ENCODE measurements at regions not wholly inside any gene's neighbourhood (a gene's known extent, or its start where the extent isn't known, plus 50 kb on each side); places are given as distances from the start of the nearest gene placed in this dataset.
A peak's percentile ranks its signal among the peaks of the same experiment; 100 is the strongest.

DNA sequence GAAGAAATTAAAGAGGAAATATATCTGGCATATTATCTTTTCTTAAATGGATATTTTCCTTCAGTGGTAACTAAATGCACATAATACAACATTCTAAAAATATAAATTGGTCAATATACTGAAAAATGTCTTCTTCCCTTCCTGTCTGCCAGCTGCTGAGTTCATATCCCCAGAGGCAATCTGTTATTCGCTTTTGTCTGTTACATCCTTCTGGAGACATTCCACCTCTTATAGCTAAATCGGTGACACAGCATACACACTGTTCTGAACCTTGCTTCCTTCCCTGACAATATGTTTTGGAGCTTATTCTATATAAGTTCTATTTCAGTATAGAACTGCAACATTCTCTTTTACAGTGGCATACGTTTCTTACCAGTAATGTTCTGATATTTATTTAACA is 147.8 kb downstream of the TENT4A start:
- ChIA-PET POLR2A (ENCODE audit: low non-redundant PET) (no interaction called here), CTCF (no interaction called here)
- H3K4me1 ChIP-seq (ENCODE audit: insufficient read depth, low read length, poor library complexity, severe bottlenecking): no peaks in the 10 kb centered on the region
- intact Hi-C loops (cut with micrococcal nuclease; ENCODE audit: unreplicated experiment): no loop called here
- no TSS peak for BruUV-seq (replicated peaks)
- peak; percentile 5 for DNase-seq (ENCODE audit: low spot score)
- no peaks in the 10 kb centered on the region for H3K36me3 ChIP-seq (ENCODE audit: insufficient read depth, low read length, poor library complexity, severe bottlenecking)
- H3K4me3 ChIP-seq (ENCODE audit: low read depth, low read length, poor library complexity, severe bottlenecking): no peak overlapping the region
- TF ChIP-seq, protein P1, sequence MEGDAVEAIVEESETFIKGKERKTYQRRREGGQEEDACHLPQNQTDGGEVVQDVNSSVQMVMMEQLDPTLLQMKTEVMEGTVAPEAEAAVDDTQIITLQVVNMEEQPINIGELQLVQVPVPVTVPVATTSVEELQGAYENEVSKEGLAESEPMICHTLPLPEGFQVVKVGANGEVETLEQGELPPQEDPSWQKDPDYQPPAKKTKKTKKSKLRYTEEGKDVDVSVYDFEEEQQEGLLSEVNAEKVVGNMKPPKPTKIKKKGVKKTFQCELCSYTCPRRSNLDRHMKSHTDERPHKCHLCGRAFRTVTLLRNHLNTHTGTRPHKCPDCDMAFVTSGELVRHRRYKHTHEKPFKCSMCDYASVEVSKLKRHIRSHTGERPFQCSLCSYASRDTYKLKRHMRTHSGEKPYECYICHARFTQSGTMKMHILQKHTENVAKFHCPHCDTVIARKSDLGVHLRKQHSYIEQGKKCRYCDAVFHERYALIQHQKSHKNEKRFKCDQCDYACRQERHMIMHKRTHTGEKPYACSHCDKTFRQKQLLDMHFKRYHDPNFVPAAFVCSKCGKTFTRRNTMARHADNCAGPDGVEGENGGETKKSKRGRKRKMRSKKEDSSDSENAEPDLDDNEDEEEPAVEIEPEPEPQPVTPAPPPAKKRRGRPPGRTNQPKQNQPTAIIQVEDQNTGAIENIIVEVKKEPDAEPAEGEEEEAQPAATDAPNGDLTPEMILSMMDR (conservative IDR thresholded peaks at IDR 0.05; ENCODE audit: low read depth, low read length): no peak
- no peak for TF ChIP-seq EZH2 (IDR thresholded peaks at IDR 0.05; ENCODE audit: borderline replicate concordance, low read depth, low read length, poor library complexity, severe bottlenecking)
- H3K27me3 ChIP-seq (replicated peaks; ENCODE audit: insufficient read depth, low read depth, low read length, poor library complexity): peaks cover 22% of the 10 kb centered on the region
- H3K27ac ChIP-seq (ENCODE audit: low read depth, low read length, poor library complexity, severe bottlenecking): no peak overlapping the region
- H3K9me3 ChIP-seq (ENCODE audit: low read depth, low read length, poor library complexity, severe bottlenecking): no peaks in the 10 kb centered on the region

DNA sequence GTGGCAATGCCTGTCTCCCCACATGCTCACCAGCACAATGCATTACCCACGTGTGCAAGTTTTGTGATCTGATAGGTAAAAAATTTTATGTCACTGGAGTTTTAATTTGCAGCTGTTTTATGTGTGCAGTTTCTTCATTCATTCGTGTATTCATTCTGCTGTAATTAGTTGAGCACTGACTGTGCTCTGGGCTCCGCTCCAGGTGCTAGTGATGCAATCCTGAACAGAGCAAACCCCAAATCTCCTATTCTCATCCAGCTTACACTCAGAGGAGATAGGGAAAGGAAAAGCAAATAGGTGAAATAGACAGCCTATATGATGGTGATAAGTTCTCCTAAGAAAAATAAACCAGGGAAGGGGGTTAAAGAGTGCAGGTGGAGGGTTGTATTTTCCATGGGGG is 148.4 kb downstream of the TENT4A start:
- no TSS peak for BruUV-seq (replicated peaks)
- Histone ChIP-seq H3K36me3 (ENCODE audit: insufficient read depth, low read length, poor library complexity, severe bottlenecking) (no peaks in the 10 kb centered on the region), H3K27me3 (replicated peaks; ENCODE audit: insufficient read depth, low read depth, low read length, poor library complexity) (peaks cover 22% of the 10 kb centered on the region), H3K4me3 (ENCODE audit: low read depth, low read length, poor library complexity, severe bottlenecking) (no peak overlapping the region), H3K4me1 (ENCODE audit: insufficient read depth, low read length, poor library complexity, severe bottlenecking) (no peaks in the 10 kb centered on the region), H3K9me3 (ENCODE audit: low read depth, low read length, poor library complexity, severe bottlenecking) (no peaks in the 10 kb centered on the region), H3K27ac (ENCODE audit: low read depth, low read length, poor library complexity, severe bottlenecking) (no peak overlapping the region)
- intact Hi-C loops (cut with micrococcal nuclease; ENCODE audit: unreplicated experiment): no loop called here
- POLR2A ChIA-PET (ENCODE audit: low non-redundant PET): no interaction called here
- peak; percentile 17 for DNase-seq (ENCODE audit: low spot score)
- TF ChIP-seq, protein P1 (conservative IDR thresholded peaks at IDR 0.05; ENCODE audit: low read depth, low read length): no peak
- no peak for TF ChIP-seq EZH2 (IDR thresholded peaks at IDR 0.05; ENCODE audit: borderline replicate concordance, low read depth, low read length, poor library complexity, severe bottlenecking)
- CTCF ChIA-PET: no interaction called here

DNA sequence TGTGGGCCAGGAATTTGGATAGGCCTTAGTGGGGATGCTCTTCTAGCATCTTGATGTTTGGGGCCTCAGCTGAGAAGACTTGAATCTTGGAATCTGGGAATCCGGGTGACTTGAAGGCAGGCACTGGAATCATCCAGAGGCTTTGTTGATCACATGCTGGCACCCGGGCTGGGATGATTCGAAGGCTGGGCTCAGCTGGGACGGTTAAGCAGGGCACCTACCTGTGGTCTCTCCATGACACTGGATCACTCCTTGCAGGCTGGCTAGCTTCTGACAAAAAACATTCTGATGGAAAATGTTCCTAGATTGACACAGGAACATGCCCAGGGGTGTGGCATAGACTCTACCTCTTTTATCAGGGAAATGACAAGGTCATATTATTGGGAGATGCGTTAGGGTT is 149.1 kb downstream of the TENT4A start:
- no peaks in the 10 kb centered on the region for H3K4me1 ChIP-seq (ENCODE audit: insufficient read depth, low read length, poor library complexity, severe bottlenecking)
- intact Hi-C loops (cut with micrococcal nuclease; ENCODE audit: unreplicated experiment): no loop called here
- H3K36me3 ChIP-seq (ENCODE audit: insufficient read depth, low read length, poor library complexity, severe bottlenecking): no peaks in the 10 kb centered on the region
- CTCF ChIA-PET: no interaction called here
- BruUV-seq (replicated peaks): no TSS peak
- H3K27me3 ChIP-seq (replicated peaks; ENCODE audit: insufficient read depth, low read depth, low read length, poor library complexity): peaks cover 22% of the 10 kb centered on the region
- no peak for DNase-seq (ENCODE audit: low spot score)
- no peak overlapping the region for H3K27ac ChIP-seq (ENCODE audit: low read depth, low read length, poor library complexity, severe bottlenecking)
- POLR2A ChIA-PET (ENCODE audit: low non-redundant PET): no interaction called here
- H3K9me3 ChIP-seq (ENCODE audit: low read depth, low read length, poor library complexity, severe bottlenecking): no peaks in the 10 kb centered on the region
- TF ChIP-seq EZH2 (IDR thresholded peaks at IDR 0.05; ENCODE audit: borderline replicate concordance, low read depth, low read length, poor library complexity, severe bottlenecking): no peak
- TF ChIP-seq, protein P1 (conservative IDR thresholded peaks at IDR 0.05; ENCODE audit: low read depth, low read length): no peak
- no peak overlapping the region for H3K4me3 ChIP-seq (ENCODE audit: low read depth, low read length, poor library complexity, severe bottlenecking)

Measured in A673 (cell line).